HG03342 (cell line): ENCODE measurements at regions not wholly inside any gene's neighbourhood (a gene's known extent, or its start where the extent isn't known, plus 50 kb on each side); places are given as distances from the start of the nearest gene placed in this dataset.

ENCODE experiments used
- ATAC-seq: cut with Tn5 transposase; IDR thresholded peaks from one replicate; pipeline ENCODE4 v1.9.1; 2021; ENCODE audit warnings: mild to moderate bottlenecking, moderate library complexity; ENCODE audit not compliant: unreplicated experiment

- ATAC-seq, result no peak
Measured at GRCh38 chr3:30350011-30350410, 256.4 kb upstream of the TGFBR2 start.

GRCh38 chr3:30350901-30351300 lies 255.5 kb upstream of the TGFBR2 start:
- no peak for ATAC-seq

GRCh38 chr3:30352410-30353318 lies 253.7 kb upstream of the TGFBR2 start:
- no peak for ATAC-seq

GRCh38 chr3:30353711-30354467 lies 252.5 kb upstream of the TGFBR2 start:
- peak; percentile 91 for ATAC-seq

GRCh38 chr3:30354513-30354912 lies 251.9 kb upstream of the TGFBR2 start:
- no peak for ATAC-seq

GRCh38 chr3:30354972-30355371 lies 251.4 kb upstream of the TGFBR2 start:
- ATAC-seq, result no peak

GRCh38 chr3:30355622-30356021 lies 250.8 kb upstream of the TGFBR2 start:
- ATAC-seq, result no peak

GRCh38 chr3:30356866-30357753 lies 249.3 kb upstream of the TGFBR2 start:
- no peak for ATAC-seq

- no peak for ATAC-seq
Measured at GRCh38 chr3:30357897-30358296, 248.5 kb upstream of the TGFBR2 start.

GRCh38 chr3:30358871-30359270 lies 247.5 kb upstream of the TGFBR2 start:
- no peak for ATAC-seq

GRCh38 chr3:30368978-30369377 lies 237.4 kb upstream of the TGFBR2 start:
- ATAC-seq, result no peak

- no peak for ATAC-seq
Measured at GRCh38 chr3:30370681-30371271, 235.6 kb upstream of the TGFBR2 start.

GRCh38 chr3:30372837-30373236 lies 233.6 kb upstream of the TGFBR2 start:
- no peak for ATAC-seq

- ATAC-seq, result no peak
Measured at GRCh38 chr3:30384546-30385072, 221.8 kb upstream of the TGFBR2 start.

- no peak for ATAC-seq
Measured at GRCh38 chr3:30393079-30393478, 213.3 kb upstream of the TGFBR2 start.

- no peak for ATAC-seq
Measured at GRCh38 chr3:30397030-30397429, 209.4 kb upstream of the TGFBR2 start.

- no peak for ATAC-seq
Measured at GRCh38 chr3:30399394-30400181, 206.8 kb upstream of the TGFBR2 start.

GRCh38 chr3:30400926-30401325 lies 205.5 kb upstream of the TGFBR2 start:
- ATAC-seq, result no peak

- no peak for ATAC-seq
Measured at GRCh38 chr3:30401971-30402370, 204.4 kb upstream of the TGFBR2 start.

- no peak for ATAC-seq
Measured at GRCh38 chr3:30407651-30408050, 198.8 kb upstream of the TGFBR2 start.
